Activated CD4-positive, alpha-beta T cell treated with anti-CD3 and anti-CD28 coated beads, Interleukin-2, amount 50 U/mL, for 48 hours (primary cell): ENCODE measurements at regions not wholly inside any gene's neighbourhood (a gene's known extent, or its start where the extent isn't known, plus 50 kb on each side); places are given as distances from the start of the nearest gene placed in this dataset.

Source experiments
- DNase-seq, 2 experiments: peaks; one replicate each; pipeline ENCODE4 v3.0.0-alpha.2; 2020

GRCh38 chr15:69720536-69720935, 267.9 kb downstream of the RPLP1 start:
- no peak for DNase-seq

GRCh38 chr15:69722924-69723323, 270.3 kb downstream of the RPLP1 start:
- no peak for DNase-seq

- no peak for DNase-seq
Observed at GRCh38 chr15:69723404-69724096, 270.9 kb downstream of the RPLP1 start.

GRCh38 chr15:69724333-69724732, 271.7 kb downstream of the RPLP1 start:
- no peak for DNase-seq

GRCh38 chr15:69725275-69725674, 272.7 kb downstream of the RPLP1 start:
- no peak for DNase-seq

- DNase-seq = no peak
Observed at GRCh38 chr15:69725957-69726356, 273.3 kb downstream of the RPLP1 start.

- no peak for DNase-seq
Observed at GRCh38 chr15:69727121-69727924, 274.7 kb downstream of the RPLP1 start.

GRCh38 chr15:69729167-69729748, 276.6 kb downstream of the RPLP1 start:
- DNase-seq = peak; percentile 82 to 83

- DNase-seq = no peak
Observed at GRCh38 chr15:69730281-69731080, 277.9 kb downstream of the RPLP1 start.

GRCh38 chr15:69731081-69731330, 278.4 kb downstream of the RPLP1 start:
- DNase-seq = no peak

- DNase-seq = no peak
Observed at GRCh38 chr15:69731581-69731980, 279.0 kb downstream of the RPLP1 start.

GRCh38 chr15:69732133-69732532, 279.5 kb downstream of the RPLP1 start:
- DNase-seq = no peak

GRCh38 chr15:69734699-69735098, 282.1 kb downstream of the RPLP1 start:
- no peak for DNase-seq

- no peak for DNase-seq
Observed at GRCh38 chr15:69735121-69735520, 282.5 kb downstream of the RPLP1 start.

GRCh38 chr15:69736161-69736560, 283.5 kb downstream of the RPLP1 start:
- no peak for DNase-seq

GRCh38 chr15:69737916-69738315, 285.3 kb downstream of the RPLP1 start:
- DNase-seq = no peak

GRCh38 chr15:69740684-69741083, 288.1 kb downstream of the RPLP1 start:
- no peak for DNase-seq

GRCh38 chr15:69742361-69742760, 289.7 kb downstream of the RPLP1 start:
- DNase-seq = no peak

GRCh38 chr15:69743091-69743490, 290.5 kb downstream of the RPLP1 start:
- no peak for DNase-seq

GRCh38 chr15:69744391-69745162, 292.0 kb downstream of the RPLP1 start:
- DNase-seq = no peak

GRCh38 chr15:69747193-69747592, 294.6 kb downstream of the RPLP1 start:
- no peak for DNase-seq

- no peak for DNase-seq
Observed at GRCh38 chr15:69748131-69748530, 295.5 kb downstream of the RPLP1 start.
